ENCODE measurements at regions not wholly inside any gene's neighbourhood (a gene's known extent, or its start where the extent isn't known, plus 50 kb on each side); places are given as distances from the start of the nearest gene placed in this dataset.

- DNase-seq: no peak
- Mint-ChIP-seq H3K4me1 (ENCODE audit: low read depth) (peaks cover 35% of the 10 kb centered on the region), H3K27ac (no peak overlapping the region), H3K9me3 (no peaks in the 10 kb centered on the region), H3K27me3 (ENCODE audit: low read depth) (no peaks in the 10 kb centered on the region), H3K36me3 (ENCODE audit: insufficient read depth in 2 of 2) (peaks cover 0 to 2% of the 10 kb centered on the region in 2 donors), H3K4me3 (peak overlapping the region in 1 of 2 donors; percentile 56)
- peak; percentile 18 to 31 for ATAC-seq (replicated peaks in 1 of 2)
Measured at GRCh38 chr12:132439333-132439904, 50.5 kb upstream of the FBRSL1 start.

GRCh38 chr12:132438726-132439125, 51.2 kb upstream of the FBRSL1 start:
- Mint-ChIP-seq H3K4me3 (no peak overlapping the region), H3K27ac (no peak overlapping the region), H3K9me3 (no peaks in the 10 kb centered on the region), H3K27me3 (ENCODE audit: low read depth) (no peaks in the 10 kb centered on the region), H3K4me1 (ENCODE audit: low read depth) (peaks cover 28% of the 10 kb centered on the region), H3K36me3 (ENCODE audit: insufficient read depth in 2 of 2) (peaks cover 0 to 2% of the 10 kb centered on the region in 2 donors)
- ATAC-seq (replicated peaks in 1 of 2) (no peak), DNase-seq (no peak)

DNA sequence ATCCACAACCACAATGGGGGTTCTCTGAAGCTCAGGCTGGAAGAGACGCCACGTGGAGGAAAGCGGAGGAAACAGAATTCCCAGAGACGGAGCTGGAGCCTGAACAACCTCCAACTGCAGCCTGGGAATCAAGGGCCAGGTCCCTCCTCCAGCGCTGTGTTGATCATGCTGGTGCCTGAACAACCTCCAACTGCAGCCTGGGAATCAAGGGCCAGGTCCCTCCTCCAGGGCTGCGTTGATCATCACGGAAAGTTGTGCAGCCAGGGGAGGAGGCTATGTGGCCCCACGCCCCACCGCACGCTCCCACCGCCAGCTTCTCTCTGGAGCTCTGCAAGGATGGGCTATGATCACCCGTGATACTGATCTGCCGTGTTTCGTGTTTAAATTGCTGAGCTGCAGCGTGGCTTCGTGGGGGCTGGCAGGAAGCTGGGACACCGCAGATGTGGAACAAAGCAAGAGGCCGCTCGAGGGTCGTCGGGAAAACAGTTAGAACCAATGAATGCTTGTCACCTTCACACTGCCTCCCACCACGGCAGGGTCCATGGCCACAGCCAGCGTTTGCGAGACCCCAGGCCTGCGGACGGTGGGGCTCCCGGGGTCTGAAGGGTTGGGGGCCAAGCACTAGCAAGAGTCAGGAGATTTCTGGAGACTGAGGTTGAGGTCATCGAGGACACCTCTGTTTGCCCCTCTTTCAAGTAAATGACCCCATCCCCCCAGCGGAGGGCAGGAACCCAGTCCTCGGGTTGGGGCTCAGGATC, 51.8 kb upstream of the FBRSL1 start:
- H3K4me3 Mint-ChIP-seq: peak overlapping the region; percentile 32 to 43
- H3K4me1 Mint-ChIP-seq (ENCODE audit: low read depth): peaks cover 31% of the 10 kb centered on the region
- peak; percentile 20 to 23 for ATAC-seq (replicated peaks in 1 of 2)
- no peaks in the 10 kb centered on the region for H3K36me3 Mint-ChIP-seq (ENCODE audit: insufficient read depth in 2 of 2)
- no peaks in the 10 kb centered on the region for H3K27me3 Mint-ChIP-seq (ENCODE audit: low read depth)
- peak overlapping the region; percentile 12 for H3K27ac Mint-ChIP-seq
- no peak for DNase-seq
- no peaks in the 10 kb centered on the region for H3K9me3 Mint-ChIP-seq

DNA sequence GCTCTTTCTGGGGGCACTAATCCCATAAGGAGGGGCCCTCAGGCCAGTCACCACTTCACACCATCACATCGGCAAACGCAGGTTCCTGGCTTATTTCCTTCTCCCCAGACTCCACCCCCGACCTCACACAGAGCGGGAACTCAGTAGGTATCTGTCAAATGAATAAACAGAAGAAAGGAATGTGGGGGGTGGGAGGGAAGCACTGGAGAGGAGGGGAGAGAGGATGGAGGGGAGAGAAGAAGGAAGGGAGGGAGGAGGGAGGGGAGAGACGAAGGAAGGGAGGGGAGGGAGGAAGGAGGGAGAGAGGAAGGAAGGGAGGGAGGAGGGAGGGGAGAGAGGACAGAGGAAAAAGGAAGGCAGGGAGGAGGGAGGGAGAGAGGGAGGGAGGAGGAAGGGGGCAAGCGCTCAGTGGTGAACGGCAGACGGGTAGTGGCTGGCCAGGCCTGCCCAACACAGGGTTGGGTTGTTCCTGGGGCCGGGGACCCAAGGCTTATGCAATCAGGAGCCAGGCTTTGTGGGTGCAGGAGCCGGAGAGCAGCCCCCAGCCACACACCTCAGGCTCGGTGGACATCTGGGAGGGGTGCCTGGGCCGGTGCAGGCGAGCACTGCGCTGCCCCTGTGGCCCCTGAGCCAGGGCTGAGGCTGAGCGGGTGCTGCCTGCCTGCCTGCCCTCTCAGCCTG, 52.6 kb upstream of the FBRSL1 start:
- DNase-seq: no peak
- peak overlapping the region in 1 of 2 donors; percentile 32 for H3K4me3 Mint-ChIP-seq

GRCh38 chr12:132436791-132437251, 53.1 kb upstream of the FBRSL1 start:
- Mint-ChIP-seq H3K9me3 (no peaks in the 10 kb centered on the region), H3K27ac (no peak overlapping the region), H3K4me1 (ENCODE audit: low read depth) (peaks cover 31% of the 10 kb centered on the region), H3K4me3 (no peak overlapping the region), H3K36me3 (ENCODE audit: insufficient read depth in 2 of 2) (no peaks in the 10 kb centered on the region), H3K27me3 (ENCODE audit: low read depth) (no peaks in the 10 kb centered on the region)
- DNase-seq (no peak), ATAC-seq (replicated peaks in 1 of 2) (no peak)

More for the DNA sequence above, 52.6 kb upstream of the FBRSL1 start:
- Mint-ChIP-seq H3K27ac (no peak overlapping the region), H3K4me1 (ENCODE audit: low read depth) (peaks cover 31% of the 10 kb centered on the region), H3K36me3 (ENCODE audit: insufficient read depth in 2 of 2) (no peaks in the 10 kb centered on the region), H3K9me3 (no peaks in the 10 kb centered on the region), H3K27me3 (ENCODE audit: low read depth) (no peaks in the 10 kb centered on the region)
- peak; percentile 25 to 29 for ATAC-seq (replicated peaks in 1 of 2)

DNA sequence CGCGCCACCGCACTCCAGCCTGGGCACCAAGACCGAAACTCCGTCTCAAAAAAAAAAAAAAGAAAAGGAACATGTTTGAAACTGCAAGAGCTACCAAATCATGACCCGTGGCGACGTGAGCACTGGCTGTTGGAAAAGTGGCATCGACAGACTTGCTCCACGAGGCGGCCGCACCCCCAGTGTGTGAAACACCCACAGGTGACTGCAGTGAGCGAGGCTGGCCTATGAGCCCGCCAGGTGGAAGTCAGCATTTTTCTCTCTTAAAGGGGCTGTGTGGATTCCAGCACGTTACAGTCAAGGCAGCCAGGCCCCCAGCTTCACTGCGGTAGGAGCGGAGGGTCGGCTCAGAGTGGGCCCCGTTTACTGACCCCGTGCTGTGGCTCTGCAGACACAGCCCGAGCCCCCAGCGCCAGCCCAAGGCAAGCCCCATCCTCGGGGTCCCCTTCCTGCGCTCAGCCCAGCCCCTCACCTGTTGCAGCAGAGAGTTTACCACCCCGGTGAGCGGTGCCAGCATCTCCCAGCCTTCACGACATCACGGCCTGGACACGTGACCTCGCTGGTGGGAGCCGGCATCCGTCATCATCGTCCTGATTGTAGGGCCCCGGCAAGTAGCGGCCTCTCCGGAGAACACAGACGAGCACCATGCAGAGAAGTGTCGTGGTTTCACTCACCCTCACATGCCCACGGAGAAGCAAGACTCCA, 54.3 kb upstream of the FBRSL1 start:
- H3K9me3 Mint-ChIP-seq: no peaks in the 10 kb centered on the region
- H3K4me1 Mint-ChIP-seq (ENCODE audit: low read depth): peaks cover 35% of the 10 kb centered on the region
- no peaks in the 10 kb centered on the region for H3K36me3 Mint-ChIP-seq (ENCODE audit: insufficient read depth in 2 of 2)
- ATAC-seq (replicated peaks in 1 of 2) (no peak), DNase-seq (no peak)
- no peaks in the 10 kb centered on the region for H3K27me3 Mint-ChIP-seq (ENCODE audit: low read depth)
- no peak overlapping the region for H3K4me3 Mint-ChIP-seq
- no peak overlapping the region for H3K27ac Mint-ChIP-seq

GRCh38 chr12:132433641-132434395, 56.1 kb upstream of the FBRSL1 start:
- Mint-ChIP-seq H3K4me3 (no peak overlapping the region), H3K4me1 (ENCODE audit: low read depth) (peaks cover 30% of the 10 kb centered on the region), H3K27ac (no peak overlapping the region), H3K27me3 (ENCODE audit: low read depth) (no peaks in the 10 kb centered on the region), H3K36me3 (ENCODE audit: insufficient read depth in 2 of 2) (no peaks in the 10 kb centered on the region), H3K9me3 (no peaks in the 10 kb centered on the region)
- no peak for ATAC-seq (replicated peaks in 1 of 2)
- no peak for DNase-seq

DNA sequence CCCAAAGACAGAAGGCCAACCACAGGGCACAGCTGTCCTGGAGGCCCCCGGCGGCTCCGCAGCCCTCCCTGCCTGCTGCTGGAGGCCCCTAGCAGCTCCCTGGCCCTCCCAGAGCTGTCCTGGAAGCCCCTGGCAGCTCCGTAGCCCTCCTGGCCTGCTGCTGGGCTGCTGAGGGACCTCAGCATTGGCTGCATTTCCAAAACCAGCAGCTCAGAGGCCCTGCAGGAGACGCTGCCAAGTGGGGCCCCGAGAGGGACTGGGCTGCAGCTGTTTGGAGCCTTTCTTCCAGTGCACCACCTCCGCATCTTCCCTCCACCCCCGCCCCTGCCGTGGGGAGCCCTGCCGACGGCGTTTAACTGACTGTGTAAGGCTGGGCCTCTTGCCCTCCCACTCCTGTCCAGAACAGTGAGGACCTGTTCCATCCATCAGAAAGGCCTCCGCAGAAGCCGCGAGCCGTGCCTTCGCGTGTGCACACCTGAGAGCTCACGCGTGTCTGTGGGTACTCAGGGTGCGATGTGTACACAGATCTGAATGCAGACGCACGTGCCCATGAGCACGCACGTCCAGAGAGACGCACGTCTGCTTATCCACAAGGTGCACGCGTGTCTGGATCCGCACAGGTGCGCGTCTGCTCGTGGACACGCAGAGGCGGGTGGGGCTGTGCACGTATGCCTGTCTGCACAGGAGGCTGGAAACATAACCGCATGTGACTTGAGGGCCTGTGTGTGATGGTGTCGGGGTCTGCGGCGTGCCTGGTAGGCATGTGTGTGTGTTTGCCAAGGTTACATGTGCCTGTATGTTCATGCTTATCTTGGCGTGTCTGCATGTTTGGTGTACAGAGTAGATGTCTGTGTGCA, 57.0 kb upstream of the FBRSL1 start:
- Mint-ChIP-seq H3K4me1 (ENCODE audit: low read depth) (peaks cover 26% of the 10 kb centered on the region), H3K27ac (no peak overlapping the region), H3K4me3 (no peak overlapping the region), H3K36me3 (ENCODE audit: insufficient read depth in 2 of 2) (no peaks in the 10 kb centered on the region), H3K9me3 (no peaks in the 10 kb centered on the region), H3K27me3 (ENCODE audit: low read depth) (no peaks in the 10 kb centered on the region)
- DNase-seq: no peak
- no peak for ATAC-seq (replicated peaks in 1 of 2)

DNA sequence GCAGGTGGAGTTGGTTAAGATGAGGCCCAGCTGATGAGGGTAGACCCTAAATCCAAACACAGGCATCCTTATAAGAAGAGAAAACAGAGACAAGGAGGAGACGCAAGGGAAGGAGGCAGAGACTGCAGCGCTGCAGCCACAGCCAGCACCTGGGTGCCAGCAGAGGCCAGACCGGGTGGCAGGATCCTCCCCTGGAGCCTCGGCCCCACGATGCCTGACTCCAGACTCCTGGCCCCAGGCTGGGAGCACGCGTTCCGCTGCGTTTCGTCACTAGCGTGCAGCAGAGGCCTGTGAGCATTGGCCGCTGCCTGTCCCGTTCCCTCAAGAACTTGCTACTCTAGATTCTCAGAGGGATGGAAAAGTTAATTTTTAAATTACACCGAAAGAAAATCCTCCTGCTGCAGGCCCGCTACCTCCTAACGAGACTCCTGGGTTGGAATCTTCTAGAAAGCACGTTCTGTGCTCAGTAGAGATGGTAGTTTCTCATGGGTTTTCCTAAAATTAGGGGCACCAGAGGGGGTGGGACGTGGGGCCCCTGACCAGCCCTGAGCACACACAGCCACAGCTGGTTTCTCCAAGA, 57.7 kb upstream of the FBRSL1 start:
- H3K27ac Mint-ChIP-seq: no peak overlapping the region
- peaks cover 18% of the 10 kb centered on the region for H3K4me1 Mint-ChIP-seq (ENCODE audit: low read depth)
- DNase-seq (no peak), ATAC-seq (replicated peaks in 1 of 2) (no peak)
- H3K4me3 Mint-ChIP-seq: no peak overlapping the region
- H3K9me3 Mint-ChIP-seq: no peaks in the 10 kb centered on the region
- H3K36me3 Mint-ChIP-seq (ENCODE audit: insufficient read depth in 2 of 2): no peaks in the 10 kb centered on the region
- H3K27me3 Mint-ChIP-seq (ENCODE audit: low read depth): no peaks in the 10 kb centered on the region

- H3K4me1 Mint-ChIP-seq (ENCODE audit: low read depth): peaks cover 16% of the 10 kb centered on the region
- DNase-seq (no peak), ATAC-seq (replicated peaks in 1 of 2) (no peak)
- no peaks in the 10 kb centered on the region for H3K9me3 Mint-ChIP-seq
- peak overlapping the region in 1 of 2 donors; percentile 71 for H3K4me3 Mint-ChIP-seq
- H3K36me3 Mint-ChIP-seq (ENCODE audit: insufficient read depth in 2 of 2): no peaks in the 10 kb centered on the region
- no peak overlapping the region for H3K27ac Mint-ChIP-seq
- no peaks in the 10 kb centered on the region for H3K27me3 Mint-ChIP-seq (ENCODE audit: low read depth)
Measured at GRCh38 chr12:132430838-132431774, 58.8 kb upstream of the FBRSL1 start.
